Thoracic aorta (tissue), 2 donors: ENCODE measurements at regions not wholly inside any gene's neighbourhood (a gene's known extent, or its start where the extent isn't known, plus 50 kb on each side); places are given as distances from the start of the nearest gene placed in this dataset.

Experiments used
- ATAC-seq: fragments of 150-250 bp; one replicate; pipeline ENCODE4 v1.8.0; 2017; ENCODE audit warnings: low read depth; ENCODE audit not compliant: insufficient number of reproducible peaks, low FRiP score
- DNase-seq: peaks from one replicate; pipeline ENCODE4 v3.0.0-alpha.2; 2020; ENCODE audit warnings: low spot score
- H3K27ac ChIP-seq, 2 donors: fragments of 200-600 bp; sonication (generic); 1 replicate in 1 of 2; 2 replicates in 1 of 2; pipeline ENCODE4 v1.5.1; 2016; ENCODE audit warnings: mild to moderate bottlenecking in 2 of 2, moderate library complexity in 2 of 2
- H3K27me3 ChIP-seq: fragments of 200-600 bp; sonication (generic); replicated peaks from 2 replicates; pipeline ENCODE4 v1.6.0; 2016; ENCODE audit warnings: mild to moderate bottlenecking; ENCODE audit not compliant: insufficient read depth
- H3K36me3 ChIP-seq: fragments of 200-600 bp; sonication (generic); one replicate; pipeline ENCODE4 v1.5.1; 2016
- H3K4me1 ChIP-seq, 2 donors: fragments of 200-600 bp; sonication (generic); 1 replicate in 1 of 2; 2 replicates in 1 of 2; pipeline versions ENCODE4 v1.5.1 to v1.6.0; 2016; ENCODE audit warnings: low read depth in 2 of 2, mild to moderate bottlenecking in 1 of 2; ENCODE audit not compliant: control insufficient read depth in 1 of 2
- H3K4me3 ChIP-seq: fragments of 200-600 bp; sonication (generic); 2 replicates; pipeline ENCODE4 v1.5.1; 2016; ENCODE audit warnings: mild to moderate bottlenecking
- H3K9me3 ChIP-seq: fragments of 200-600 bp; sonication (generic); 2 replicates; pipeline ENCODE4 v1.5.1; 2016
- CTCF ChIP-seq: fragments of 200-600 bp; sonication (generic); IDR thresholded peaks from one replicate; pipeline ENCODE4 v1.5.1; 2019; ENCODE audit warnings: antibody characterized with exemption

- H3K9me3 ChIP-seq = peaks cover 8% of the 10 kb centered on the region
- no peaks in the 10 kb centered on the region for H3K27me3 ChIP-seq
- H3K27ac ChIP-seq = no peak overlapping the region
- no peaks in the 10 kb centered on the region for H3K36me3 ChIP-seq
- DNase-seq (no peak), ATAC-seq (no peak)
- no peak overlapping the region for H3K4me3 ChIP-seq
- H3K4me1 ChIP-seq = no peaks in the 10 kb centered on the region
- TF ChIP-seq CTCF = no peak
These were observed 174.1 kb upstream of the SLCO3A1 start for GRCh38 chr15:91679447-91679846.

- H3K36me3 ChIP-seq = no peaks in the 10 kb centered on the region
- ATAC-seq = no peak
- H3K27ac ChIP-seq = no peak overlapping the region
- no peak overlapping the region for H3K4me3 ChIP-seq
- no peaks in the 10 kb centered on the region for H3K27me3 ChIP-seq
- H3K4me1 ChIP-seq = no peaks in the 10 kb centered on the region
- H3K9me3 ChIP-seq = no peaks in the 10 kb centered on the region
- no peak for DNase-seq
- no peak for TF ChIP-seq CTCF
These were observed 168.1 kb upstream of the SLCO3A1 start for GRCh38 chr15:91685436-91685835.

- no peak for TF ChIP-seq CTCF
- Histone ChIP-seq H3K9me3 (no peaks in the 10 kb centered on the region), H3K4me3 (no peak overlapping the region), H3K4me1 (peaks cover 0 to 4% of the 10 kb centered on the region in 2 donors), H3K27me3 (no peaks in the 10 kb centered on the region), H3K36me3 (no peaks in the 10 kb centered on the region), H3K27ac (no peak overlapping the region)
- DNase-seq (no peak), ATAC-seq (no peak)
These were observed 164.7 kb upstream of the SLCO3A1 start for GRCh38 chr15:91688811-91689210.

GRCh38 chr15:91689377-91689776 lies 164.1 kb upstream of the SLCO3A1 start:
- H3K4me3 ChIP-seq = no peak overlapping the region
- no peaks in the 10 kb centered on the region for H3K27me3 ChIP-seq
- no peaks in the 10 kb centered on the region for H3K36me3 ChIP-seq
- no peak overlapping the region for H3K27ac ChIP-seq
- no peak for ATAC-seq
- DNase-seq = no peak
- no peak for TF ChIP-seq CTCF
- H3K4me1 ChIP-seq = peaks cover 0 to 9% of the 10 kb centered on the region in 2 donors
- H3K9me3 ChIP-seq = no peaks in the 10 kb centered on the region

GRCh38 chr15:91692596-91692995 lies 160.9 kb upstream of the SLCO3A1 start:
- Histone ChIP-seq H3K9me3 (no peaks in the 10 kb centered on the region), H3K4me3 (no peak overlapping the region), H3K27me3 (no peaks in the 10 kb centered on the region), H3K4me1 (peaks cover 0 to 10% of the 10 kb centered on the region in 2 donors), H3K36me3 (no peaks in the 10 kb centered on the region), H3K27ac (no peak overlapping the region)
- no peak for DNase-seq
- no peak for TF ChIP-seq CTCF
- ATAC-seq = no peak
